Progenitor cell of endocrine pancreas (in vitro differentiated cells): ENCODE measurements at regions not wholly inside any gene's neighbourhood (a gene's known extent, or its start where the extent isn't known, plus 50 kb on each side); places are given as distances from the start of the nearest gene placed in this dataset.
A peak's percentile ranks its signal among the peaks of the same experiment; 100 is the strongest.

ENCODE experiments used
- DNase-seq: peaks from one replicate; pipeline ENCODE4 v3.0.0; 2021; ENCODE audit warnings: low spot score; ENCODE audit not compliant: unreplicated experiment
- H3K27ac Mint-ChIP-seq: 2 replicates; pipeline ENCODE4 v1.8.0; 2021; ENCODE audit warnings: mild to moderate bottlenecking, moderate library complexity, mixed read lengths
- H3K27me3 Mint-ChIP-seq: 2 replicates; pipeline ENCODE4 v1.8.0; 2021; ENCODE audit warnings: mixed read lengths
- H3K36me3 Mint-ChIP-seq: 2 replicates; pipeline ENCODE4 v1.8.0; 2022; ENCODE audit warnings: mixed read lengths; ENCODE audit not compliant: insufficient read depth
- H3K4me1 Mint-ChIP-seq: 2 replicates; pipeline ENCODE4 v1.8.0; 2021; ENCODE audit warnings: low read depth, mixed read lengths
- H3K4me3 Mint-ChIP-seq: 2 replicates; pipeline ENCODE4 v1.8.0; 2021; ENCODE audit warnings: low read depth, mild to moderate bottlenecking, moderate library complexity, mixed read lengths
- H3K9me3 Mint-ChIP-seq: 2 replicates; pipeline ENCODE4 v1.8.0; 2021; ENCODE audit warnings: low read depth, mixed read lengths
- CTCF ChIP-seq: fragments of 200-600 bp; sonication (generic); IDR thresholded peaks from one replicate; pipeline ENCODE4 v1.5.0; 2021; ENCODE audit warnings: antibody characterized with exemption, mild to moderate bottlenecking; ENCODE audit not compliant: unreplicated experiment

- Mint-ChIP-seq H3K36me3 (no peaks in the 10 kb centered on the region), H3K4me3 (no peak overlapping the region)
These were observed 608.2 kb downstream of the SOX6 start for GRCh38 chr11:15748132-15748531.

GRCh38 chr11:15748741-15749140 lies 607.6 kb downstream of the SOX6 start:
- peaks cover 11% of the 10 kb centered on the region for H3K27me3 Mint-ChIP-seq
- no peak overlapping the region for H3K27ac Mint-ChIP-seq
- H3K4me3 Mint-ChIP-seq, result no peak overlapping the region
- no peaks in the 10 kb centered on the region for H3K4me1 Mint-ChIP-seq
- no peak for DNase-seq
- no peak for TF ChIP-seq CTCF
- H3K9me3 Mint-ChIP-seq, result peaks cover 11% of the 10 kb centered on the region
- H3K36me3 Mint-ChIP-seq, result no peaks in the 10 kb centered on the region

More at GRCh38 chr11:15748132-15748531, 608.2 kb downstream of the SOX6 start:
- no peak overlapping the region for H3K27ac Mint-ChIP-seq
- no peaks in the 10 kb centered on the region for H3K4me1 Mint-ChIP-seq
- H3K27me3 Mint-ChIP-seq, result peaks cover 11% of the 10 kb centered on the region
- DNase-seq, result no peak
- H3K9me3 Mint-ChIP-seq, result peaks cover 5% of the 10 kb centered on the region
- TF ChIP-seq CTCF, result no peak

GRCh38 chr11:15750535-15751308 lies 605.6 kb downstream of the SOX6 start:
- Mint-ChIP-seq H3K9me3 (peaks cover 14% of the 10 kb centered on the region), H3K4me3 (no peak overlapping the region), H3K27me3 (peaks cover 11% of the 10 kb centered on the region), H3K36me3 (peaks cover 3% of the 10 kb centered on the region), H3K27ac (no peak overlapping the region), H3K4me1 (peaks cover 3% of the 10 kb centered on the region)
- no peak for DNase-seq
- no peak for TF ChIP-seq CTCF

GRCh38 chr11:15754221-15754620 lies 602.1 kb downstream of the SOX6 start:
- H3K27ac Mint-ChIP-seq, result no peak overlapping the region
- H3K27me3 Mint-ChIP-seq, result peaks cover 4% of the 10 kb centered on the region
- H3K4me3 Mint-ChIP-seq, result no peak overlapping the region

GRCh38 chr11:15757048-15757698 lies 599.2 kb downstream of the SOX6 start:
- TF ChIP-seq CTCF, result no peak
- Mint-ChIP-seq H3K4me3 (no peak overlapping the region), H3K36me3 (peaks cover 3% of the 10 kb centered on the region), H3K27ac (peak overlapping the region; percentile 13), H3K4me1 (peaks cover 25% of the 10 kb centered on the region), H3K9me3 (peaks cover 17% of the 10 kb centered on the region), H3K27me3 (no peaks in the 10 kb centered on the region)
- no peak for DNase-seq

More at GRCh38 chr11:15754221-15754620, 602.1 kb downstream of the SOX6 start:
- H3K4me1 Mint-ChIP-seq, result peaks cover 19% of the 10 kb centered on the region
- peaks cover 17% of the 10 kb centered on the region for H3K9me3 Mint-ChIP-seq
- H3K36me3 Mint-ChIP-seq, result peaks cover 3% of the 10 kb centered on the region
- no peak for DNase-seq
- TF ChIP-seq CTCF, result no peak
